MCF 10A (cell line): ENCODE measurements at regions not wholly inside any gene's neighbourhood (a gene's known extent, or its start where the extent isn't known, plus 50 kb on each side); places are given as distances from the start of the nearest gene placed in this dataset.

Experiments
- BruUV-seq: library from RNA; stranded (reverse); fragments of 400-500 nt; replicated peaks from 2 replicates; lab custom pipeline; 2021; lab: Mats Ljungman, UMichigan
- CTCF ChIA-PET: fragments of 300-600 bp; sonication (Branson Sonifier 250); formaldehyde crosslinking; extraction: SDS; loops from one replicate; lab custom pipeline; 2021; ENCODE audit warnings: antibody characterized with exemption, inconsistent platforms; lab: Yijun Ruan, JAX
- POLR2A ChIA-PET: fragments of 300-600, 350-650 bp; sonication (Branson Sonifier 250); formaldehyde crosslinking; extraction: SDS; loops from one replicate; lab custom pipeline; 2020; ENCODE audit warnings: antibody characterized with exemption, inconsistent platforms; lab: Yijun Ruan, JAX
- DNase-seq: peaks from one replicate; pipeline ENCODE4 v3.0.0-alpha.2; 2018; ENCODE audit not compliant: unreplicated experiment
- H3K27ac Mint-ChIP-seq: one replicate; pipeline ENCODE4 v1.8.0; 2022; ENCODE audit warnings: mild to moderate bottlenecking, low read depth, mixed read lengths; ENCODE audit not compliant: unreplicated experiment
- H3K27me3 Mint-ChIP-seq: one replicate; pipeline ENCODE4 v1.8.0; 2022; ENCODE audit warnings: mixed read lengths; ENCODE audit not compliant: insufficient read depth, unreplicated experiment
- H3K36me3 Mint-ChIP-seq: one replicate; pipeline ENCODE4 v1.8.0; 2022; ENCODE audit warnings: mild to moderate bottlenecking, moderate library complexity, mixed read lengths; ENCODE audit not compliant: insufficient read depth, unreplicated experiment
- H3K4me1 Mint-ChIP-seq: one replicate; pipeline ENCODE4 v1.8.0; 2022; ENCODE audit warnings: mixed read lengths; ENCODE audit not compliant: insufficient read depth, unreplicated experiment
- H3K4me3 Mint-ChIP-seq: one replicate; pipeline ENCODE4 v1.8.0; 2022; ENCODE audit warnings: mild to moderate bottlenecking, moderate library complexity, mixed read lengths; ENCODE audit not compliant: unreplicated experiment
- H3K9me3 Mint-ChIP-seq: one replicate; pipeline ENCODE4 v1.8.0; 2022; ENCODE audit warnings: mixed read lengths; ENCODE audit not compliant: unreplicated experiment
- CTCF ChIP-seq: fragments of 200-600 bp; IDR thresholded peaks from one replicate; pipeline ENCODE4 v1.8.0; 2022; ENCODE audit warnings: antibody characterized with exemption, mild to moderate bottlenecking; ENCODE audit not compliant: unreplicated experiment
- intact Hi-C: fragments of 100-400 bp; cut with micrococcal nuclease; formaldehyde crosslinking; loops from 2 replicates; pipeline ENCODE4 v1.14.1; 2022

- no peak for TF ChIP-seq CTCF
- no peaks in the 10 kb centered on the region for H3K36me3 Mint-ChIP-seq
- ChIA-PET POLR2A (no interaction called here), CTCF (interaction anchor here (2.1 kb wide), 1 partner anchor 10 kb away, joined by 7 read pairs; no protein-coding TSS in a partner anchor)
- DNase-seq: no peak
- H3K27me3 Mint-ChIP-seq: no peaks in the 10 kb centered on the region
- intact Hi-C loops: no loop called here
- peaks cover 15% of the 10 kb centered on the region for H3K9me3 Mint-ChIP-seq
- peaks cover 16% of the 10 kb centered on the region for H3K4me1 Mint-ChIP-seq
- H3K27ac Mint-ChIP-seq: no peak overlapping the region
- no TSS peak for BruUV-seq
- no peak overlapping the region for H3K4me3 Mint-ChIP-seq
Observed at GRCh38 chr11:104618954-104619353, 279.3 kb downstream of the CASP12 start.

- Mint-ChIP-seq H3K4me3 (no peak overlapping the region), H3K9me3 (peaks cover 8% of the 10 kb centered on the region), H3K36me3 (no peaks in the 10 kb centered on the region), H3K27ac (no peak overlapping the region), H3K4me1 (no peaks in the 10 kb centered on the region), H3K27me3 (no peaks in the 10 kb centered on the region)
- POLR2A ChIA-PET: interaction anchor here (0.8 kb wide), 1 partner anchor 11 kb away, joined by 3 read pairs; no protein-coding TSS in a partner anchor
- TF ChIP-seq CTCF: no peak
- CTCF ChIA-PET: no interaction called here
- DNase-seq: no peak
- no TSS peak for BruUV-seq
- intact Hi-C loops: no loop called here
Observed at GRCh38 chr11:104614961-104615360, 283.3 kb downstream of the CASP12 start.

GRCh38 chr11:104614117-104614680 is 284.1 kb downstream of the CASP12 start:
- intact Hi-C loops: no loop called here
- H3K27ac Mint-ChIP-seq: no peak overlapping the region
- H3K27me3 Mint-ChIP-seq: no peaks in the 10 kb centered on the region
- TF ChIP-seq CTCF: no peak
- no peak for DNase-seq
- CTCF ChIA-PET: interaction anchor here (0.8 kb wide), 1 partner anchor 932 kb away, joined by 4 read pairs; no protein-coding TSS in a partner anchor
- BruUV-seq: no TSS peak
- POLR2A ChIA-PET: interaction anchor here (0.6 to 0.9 kb wide), 3 partner anchors 11 to 325 kb away, joined by 3 read pairs; no protein-coding TSS in a partner anchor
- peaks cover 8% of the 10 kb centered on the region for H3K9me3 Mint-ChIP-seq
- no peaks in the 10 kb centered on the region for H3K4me1 Mint-ChIP-seq
- no peaks in the 10 kb centered on the region for H3K36me3 Mint-ChIP-seq
- no peak overlapping the region for H3K4me3 Mint-ChIP-seq

- ChIA-PET POLR2A (no interaction called here), CTCF (interaction anchor here (0.6 to 2.2 kb wide), 6 partner anchors 9 to 1251 kb away, joined by 3 to 10 read pairs (median 4); no protein-coding TSS in a partner anchor)
- Mint-ChIP-seq H3K4me1 (no peaks in the 10 kb centered on the region), H3K36me3 (no peaks in the 10 kb centered on the region), H3K9me3 (no peaks in the 10 kb centered on the region), H3K27ac (no peak overlapping the region), H3K27me3 (no peaks in the 10 kb centered on the region), H3K4me3 (no peak overlapping the region)
- no peak for TF ChIP-seq CTCF
- intact Hi-C loops: no loop called here
- DNase-seq: no peak
- BruUV-seq: no TSS peak
Observed at GRCh38 chr11:104610635-104611034, 287.6 kb downstream of the CASP12 start.
